ENCODE measurements at regions not wholly inside any gene's neighbourhood (a gene's known extent, or its start where the extent isn't known, plus 50 kb on each side); places are given as distances from the start of the nearest gene placed in this dataset.
"Not testable (repeated sequence)": the region's sequence is repeated elsewhere in the genome, so short reads cannot be mapped to it uniquely, and the experiment has no call there.

DNA sequence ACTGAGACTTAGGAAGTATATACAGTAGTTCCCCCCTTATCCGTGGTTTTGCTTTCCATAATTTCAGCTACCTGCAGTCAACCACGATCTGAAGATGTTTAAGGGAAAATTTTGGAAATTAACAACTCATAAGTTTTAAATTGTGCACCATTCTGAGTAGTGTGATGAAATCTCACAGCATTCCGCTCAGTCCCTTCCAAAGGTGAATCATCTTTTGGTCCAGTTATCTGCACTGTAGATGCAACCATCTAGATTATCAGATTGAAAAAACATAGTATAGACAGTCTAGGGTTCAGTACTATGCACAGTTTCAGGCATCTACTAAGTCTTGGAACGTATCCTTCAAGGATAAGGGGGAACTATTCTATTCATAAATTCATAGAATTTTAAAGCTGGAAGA is 109.0 kb downstream of the ANXA3 start:
- POLR2A ChIA-PET: no interaction called here
- no peaks in the 10 kb centered on the region for H3K9me3 Mint-ChIP-seq
- CTCF ChIA-PET: interaction anchor here (1.4 to 1.9 kb wide), 2 partner anchors 13 to 15 kb away, joined by 5 to 7 read pairs; no protein-coding TSS in a partner anchor
- H3K4me1 Mint-ChIP-seq: peaks cover 66% of the 10 kb centered on the region
- H3K27ac Mint-ChIP-seq: no peak overlapping the region
- no peaks in the 10 kb centered on the region for H3K36me3 Mint-ChIP-seq (ENCODE audit: low read depth)
- no peak for DNase-seq
- peaks cover 8% of the 10 kb centered on the region for H3K27me3 Mint-ChIP-seq
- H3K4me3 Mint-ChIP-seq: no peak overlapping the region

GRCh38 chr4:78661086-78661690 is 109.6 kb downstream of the ANXA3 start:
- Mint-ChIP-seq H3K9me3 (no peaks in the 10 kb centered on the region), H3K4me3 (no peak overlapping the region), H3K27me3 (peaks cover 7% of the 10 kb centered on the region), H3K4me1 (peaks cover 63% of the 10 kb centered on the region), H3K27ac (no peak overlapping the region), H3K36me3 (ENCODE audit: low read depth) (no peaks in the 10 kb centered on the region)
- CTCF ChIA-PET: interaction anchor here (0.5 to 1.9 kb wide), 5 partner anchors 14 to 116 kb away, joined by 3 to 7 read pairs (median 4); no protein-coding TSS in a partner anchor
- POLR2A ChIA-PET: interaction anchor here (1.6 kb wide), 1 partner anchor 116 kb away, joined by 5 read pairs; the partner anchor contains the start of gene BMP2K
- DNase-seq: no peak

DNA sequence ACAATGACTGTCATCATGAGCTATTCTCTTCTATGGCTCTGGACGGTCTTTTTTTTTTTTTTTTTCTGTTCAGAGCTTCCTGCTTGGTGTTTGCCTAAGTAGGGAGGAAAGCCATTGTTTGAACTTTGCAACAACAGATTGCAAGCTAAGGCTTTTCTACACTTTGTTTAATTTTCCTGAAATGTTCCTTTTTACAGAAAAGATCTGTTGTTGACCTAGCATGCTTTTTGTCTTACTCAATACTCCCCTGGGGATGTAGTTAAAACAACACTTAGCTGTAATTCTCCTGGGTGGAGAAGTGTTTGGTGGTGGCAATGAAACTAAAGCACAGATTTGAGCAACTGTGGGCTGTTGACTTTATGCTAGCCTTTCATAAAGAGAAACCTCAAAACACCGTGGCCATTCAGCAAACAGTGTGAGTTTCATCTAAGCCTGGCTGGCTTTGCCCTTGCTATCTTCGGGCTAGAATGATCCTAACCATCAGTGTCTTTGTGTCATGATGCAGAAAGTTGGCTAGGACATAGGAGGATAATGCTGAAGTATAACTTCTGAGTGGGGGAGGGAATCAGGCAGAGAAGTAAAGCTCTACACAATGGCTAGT is 110.5 kb downstream of the ANXA3 start:
- Mint-ChIP-seq H3K4me1 (peaks cover 60% of the 10 kb centered on the region), H3K36me3 (ENCODE audit: low read depth) (no peaks in the 10 kb centered on the region)
- no peak for DNase-seq

GRCh38 chr4:78662658-78663057 is 111.1 kb downstream of the ANXA3 start:
- Mint-ChIP-seq H3K27ac (no peak overlapping the region), H3K36me3 (ENCODE audit: low read depth) (no peaks in the 10 kb centered on the region), H3K4me1 (peaks cover 58% of the 10 kb centered on the region), H3K27me3 (peaks cover 7% of the 10 kb centered on the region), H3K9me3 (no peaks in the 10 kb centered on the region), H3K4me3 (no peak overlapping the region)
- no peak for DNase-seq
- POLR2A ChIA-PET: interaction anchor here (1.6 kb wide), 1 partner anchor 114 kb away, joined by 5 read pairs; the partner anchor contains the start of gene BMP2K
- CTCF ChIA-PET: interaction anchor here (0.7 to 1.9 kb wide), 3 partner anchors 11 to 114 kb away, joined by 3 to 7 read pairs (median 4); no protein-coding TSS in a partner anchor

More for the DNA sequence above, 110.5 kb downstream of the ANXA3 start:
- Mint-ChIP-seq H3K27ac (no peak overlapping the region), H3K4me3 (no peak overlapping the region), H3K27me3 (peaks cover 7% of the 10 kb centered on the region), H3K9me3 (no peaks in the 10 kb centered on the region)
- CTCF ChIA-PET: interaction anchor here (0.5 to 1.9 kb wide), 6 partner anchors 10 to 115 kb away, joined by 3 to 7 read pairs (median 4); no protein-coding TSS in a partner anchor
- POLR2A ChIA-PET: interaction anchor here (1.6 kb wide), 1 partner anchor 115 kb away, joined by 5 read pairs; the partner anchor contains the start of gene BMP2K

DNA sequence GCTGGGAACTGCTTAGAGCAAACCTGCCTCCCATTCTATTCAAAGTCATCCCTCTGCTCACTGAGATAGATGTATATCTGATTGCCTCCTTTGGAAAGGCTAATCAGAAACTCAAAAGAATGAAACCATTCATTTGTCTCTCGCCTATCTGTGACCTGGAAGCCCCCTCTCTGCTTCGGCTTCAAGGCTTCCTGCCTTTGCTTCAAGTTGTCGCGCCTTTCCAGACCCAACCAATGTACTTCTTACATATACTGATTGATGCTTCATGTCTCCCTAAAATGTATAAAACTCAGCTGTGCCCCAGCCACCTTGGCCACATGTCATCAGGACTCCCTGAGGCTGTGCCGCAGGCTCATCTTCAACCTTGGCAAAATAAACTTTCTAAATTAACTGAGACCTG is 111.9 kb upstream of the BMP2K start:
- POLR2A ChIA-PET; H3K4me3 Mint-ChIP-seq; DNase-seq; H3K27me3 Mint-ChIP-seq; CTCF ChIA-PET; H3K36me3 Mint-ChIP-seq (ENCODE audit: low read depth); H3K27ac Mint-ChIP-seq; H3K9me3 Mint-ChIP-seq: not testable (repeated sequence)
- H3K4me1 Mint-ChIP-seq: peaks cover 47% of the 10 kb centered on the region

DNA sequence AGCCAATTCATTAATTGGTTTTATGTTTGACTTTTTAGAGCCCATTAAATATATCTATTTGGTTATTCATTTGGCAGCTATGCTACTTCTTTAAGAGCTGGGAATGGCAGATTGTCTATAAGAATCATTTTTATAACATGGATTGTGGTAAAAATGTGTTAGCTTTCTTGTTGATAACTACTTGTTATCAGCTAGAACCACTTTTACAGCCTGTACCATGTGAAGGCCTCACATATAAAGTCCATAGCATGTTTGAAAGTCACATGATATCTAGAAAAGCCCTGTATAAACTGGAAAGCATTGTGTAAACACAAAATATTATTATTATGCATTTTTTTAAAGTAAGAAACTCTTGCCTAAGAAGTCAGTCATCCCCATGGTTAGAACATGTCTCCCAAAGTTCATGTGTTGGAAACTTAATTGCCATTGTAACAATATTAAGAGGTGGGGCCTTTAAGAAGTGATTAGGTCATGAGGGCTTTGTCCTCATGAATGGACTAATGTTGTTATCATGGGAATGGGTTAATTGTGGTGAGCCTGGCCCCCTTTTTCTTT is 110.9 kb upstream of the BMP2K start:
- ChIA-PET CTCF (no interaction called here), POLR2A (no interaction called here)
- no peak overlapping the region for H3K27ac Mint-ChIP-seq
- no peaks in the 10 kb centered on the region for H3K36me3 Mint-ChIP-seq (ENCODE audit: low read depth)
- H3K4me1 Mint-ChIP-seq: peaks cover 47% of the 10 kb centered on the region
- no peak for DNase-seq
- no peak overlapping the region for H3K4me3 Mint-ChIP-seq
- peaks cover 7% of the 10 kb centered on the region for H3K27me3 Mint-ChIP-seq
- H3K9me3 Mint-ChIP-seq: no peaks in the 10 kb centered on the region

- Mint-ChIP-seq H3K36me3 (ENCODE audit: low read depth) (no peaks in the 10 kb centered on the region), H3K27ac (no peak overlapping the region), H3K9me3 (no peaks in the 10 kb centered on the region), H3K4me1 (peaks cover 39% of the 10 kb centered on the region), H3K4me3 (no peak overlapping the region), H3K27me3 (peaks cover 7% of the 10 kb centered on the region)
- POLR2A ChIA-PET: no interaction called here
- CTCF ChIA-PET: no interaction called here
- no peak for DNase-seq
Measured at GRCh38 chr4:78666830-78667258, 109.3 kb upstream of the BMP2K start.

DNA sequence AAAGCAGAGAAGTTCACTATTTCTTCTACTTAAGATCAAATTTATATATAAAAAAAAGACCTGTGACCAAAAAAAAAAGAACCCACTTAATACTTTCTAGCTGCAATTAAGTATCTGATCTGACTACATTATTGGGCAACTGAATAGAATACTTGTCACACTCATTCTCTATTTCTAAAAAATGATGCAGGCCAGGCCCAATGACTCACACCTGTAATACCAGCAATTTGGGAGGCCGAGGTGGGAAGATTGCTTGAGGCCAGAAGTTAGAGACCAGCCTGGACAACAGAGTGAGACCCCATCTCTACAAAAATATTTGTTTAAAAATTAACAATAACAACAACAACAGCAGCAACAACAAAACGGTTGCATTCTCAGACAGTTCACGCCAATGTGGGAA is 108.8 kb upstream of the BMP2K start:
- no peak overlapping the region for H3K4me3 Mint-ChIP-seq
- ChIA-PET POLR2A (no interaction called here), CTCF (no interaction called here)
- no peaks in the 10 kb centered on the region for H3K9me3 Mint-ChIP-seq
- H3K27ac Mint-ChIP-seq: no peak overlapping the region
- peaks cover 34% of the 10 kb centered on the region for H3K4me1 Mint-ChIP-seq
- peaks cover 6% of the 10 kb centered on the region for H3K27me3 Mint-ChIP-seq
- no peaks in the 10 kb centered on the region for H3K36me3 Mint-ChIP-seq (ENCODE audit: low read depth)
- no peak for DNase-seq

DNA sequence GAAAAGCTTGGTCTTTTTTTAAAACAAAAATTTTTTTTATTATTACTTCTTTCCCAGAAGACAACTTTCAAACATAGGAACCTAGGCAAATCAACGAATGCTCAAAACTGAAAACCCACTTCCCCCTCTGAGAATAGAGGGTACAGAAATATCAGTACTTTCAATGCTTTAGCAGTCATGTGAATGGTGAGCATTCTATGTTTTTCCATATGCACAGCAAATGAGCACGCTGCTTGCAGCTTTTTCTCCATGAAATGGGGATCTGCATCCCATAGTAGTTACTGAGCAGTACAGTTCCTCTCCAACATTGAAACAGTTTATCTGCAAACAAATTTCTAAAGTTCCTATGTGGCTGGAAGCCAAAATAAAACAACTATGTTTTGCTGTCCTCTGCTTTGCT is 108.4 kb upstream of the BMP2K start:
- peaks cover 8% of the 10 kb centered on the region for H3K27me3 Mint-ChIP-seq
- peaks cover 30% of the 10 kb centered on the region for H3K4me1 Mint-ChIP-seq
- no peak overlapping the region for H3K27ac Mint-ChIP-seq
- no peaks in the 10 kb centered on the region for H3K9me3 Mint-ChIP-seq
- POLR2A ChIA-PET: no interaction called here
- no peak overlapping the region for H3K4me3 Mint-ChIP-seq
- DNase-seq: no peak
- no peaks in the 10 kb centered on the region for H3K36me3 Mint-ChIP-seq (ENCODE audit: low read depth)
- CTCF ChIA-PET: interaction anchor here (1.4 to 1.6 kb wide), 2 partner anchors 14 to 23 kb away, joined by 3 to 5 read pairs; no protein-coding TSS in a partner anchor

DNA sequence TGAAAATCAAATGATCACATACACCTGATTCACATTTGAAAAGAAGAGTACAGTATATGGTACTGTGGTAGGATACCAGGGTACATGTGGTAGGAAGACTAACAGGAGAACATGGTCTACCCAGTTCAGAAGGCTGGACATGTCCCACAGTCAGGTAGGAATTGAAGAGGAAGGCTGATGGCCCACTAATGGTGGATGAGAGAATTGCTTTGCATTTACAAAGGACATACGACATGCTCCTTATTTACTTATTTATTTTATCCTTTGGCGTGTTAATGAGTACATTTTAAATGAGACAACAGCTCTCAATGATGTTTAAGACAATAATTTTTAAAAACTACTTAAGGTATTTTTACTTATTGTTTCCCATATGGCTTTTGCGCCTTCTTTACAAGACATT is 106.7 kb upstream of the BMP2K start:
- no peak for DNase-seq
- Mint-ChIP-seq H3K4me1 (peaks cover 15% of the 10 kb centered on the region), H3K4me3 (no peak overlapping the region), H3K36me3 (ENCODE audit: low read depth) (no peaks in the 10 kb centered on the region), H3K27ac (no peak overlapping the region), H3K9me3 (no peaks in the 10 kb centered on the region), H3K27me3 (peaks cover 4% of the 10 kb centered on the region)
- CTCF ChIA-PET: no interaction called here
- POLR2A ChIA-PET: interaction anchor here (0.6 kb wide), 1 partner anchor 1559 kb away, joined by 3 read pairs; no protein-coding TSS in a partner anchor

GRCh38 chr4:78671903-78672815 is 104.0 kb upstream of the BMP2K start:
- peaks cover 4% of the 10 kb centered on the region for H3K27me3 Mint-ChIP-seq
- no peaks in the 10 kb centered on the region for H3K36me3 Mint-ChIP-seq (ENCODE audit: low read depth)
- H3K27ac Mint-ChIP-seq: no peak overlapping the region
- ChIA-PET POLR2A (interaction anchor here (1.0 kb wide), 1 partner anchor 74 kb away, joined by 4 read pairs; no protein-coding TSS in a partner anchor), CTCF (no interaction called here)
- no peak overlapping the region for H3K4me3 Mint-ChIP-seq
- H3K9me3 Mint-ChIP-seq: no peaks in the 10 kb centered on the region
- peaks cover 9% of the 10 kb centered on the region for H3K4me1 Mint-ChIP-seq
- no peak for DNase-seq

- Mint-ChIP-seq H3K27ac (no peak overlapping the region), H3K4me1 (no peaks in the 10 kb centered on the region), H3K9me3 (no peaks in the 10 kb centered on the region), H3K36me3 (ENCODE audit: low read depth) (no peaks in the 10 kb centered on the region), H3K4me3 (no peak overlapping the region), H3K27me3 (peaks cover 6% of the 10 kb centered on the region)
- ChIA-PET POLR2A (no interaction called here), CTCF (no interaction called here)
- DNase-seq: no peak
Measured at GRCh38 chr4:78673337-78673736, 102.8 kb upstream of the BMP2K start.

DNA sequence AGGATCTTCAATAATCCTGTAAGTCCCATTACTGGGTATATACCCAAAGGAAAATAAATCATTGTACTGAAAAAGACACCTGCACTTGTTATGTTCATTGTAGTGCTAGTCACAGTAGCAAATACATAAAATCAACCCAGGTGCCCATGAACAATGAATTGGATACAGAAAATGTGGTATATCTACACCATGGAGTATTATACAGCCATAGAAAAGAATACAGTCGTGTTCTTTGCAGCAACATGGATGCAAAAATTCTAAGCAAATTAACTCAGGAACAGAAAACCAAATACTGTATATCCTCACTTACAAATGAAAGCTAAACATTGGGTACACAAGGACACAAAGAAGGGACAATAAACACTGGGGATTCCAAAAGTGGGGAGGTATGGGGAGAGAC is 100.8 kb upstream of the BMP2K start:
- CTCF ChIA-PET: no interaction called here
- POLR2A ChIA-PET: no interaction called here

More for the DNA sequence above, 100.8 kb upstream of the BMP2K start:
- Mint-ChIP-seq H3K9me3 (no peaks in the 10 kb centered on the region), H3K27me3 (peaks cover 6% of the 10 kb centered on the region), H3K36me3 (ENCODE audit: low read depth) (no peaks in the 10 kb centered on the region), H3K4me1 (no peaks in the 10 kb centered on the region), H3K27ac (no peak overlapping the region), H3K4me3 (no peak overlapping the region)
- no peak for DNase-seq
